CD4-positive, alpha-beta T cell treated with Interleukin-6 for 4 hours (primary cell): ENCODE measurements at regions not wholly inside any gene's neighbourhood (a gene's known extent, or its start where the extent isn't known, plus 50 kb on each side); places are given as distances from the start of the nearest gene placed in this dataset.
"Not testable (repeated sequence)": the region's sequence is repeated elsewhere in the genome, so short reads cannot be mapped to it uniquely, and the experiment has no call there.

Experiments
- DNase-seq: peaks from one replicate; pipeline ENCODE4 v3.0.0-alpha.2; 2020; ENCODE audit warnings: mixed read lengths

- no peak for DNase-seq
These were observed 227.8 kb downstream of the NAF1 start for GRCh38 chr4:162938738-162939485.

- no peak for DNase-seq
These were observed 231.5 kb downstream of the NAF1 start for GRCh38 chr4:162935214-162935613.

GRCh38 chr4:162931286-162931685 lies 235.4 kb downstream of the NAF1 start:
- no peak for DNase-seq

DNA sequence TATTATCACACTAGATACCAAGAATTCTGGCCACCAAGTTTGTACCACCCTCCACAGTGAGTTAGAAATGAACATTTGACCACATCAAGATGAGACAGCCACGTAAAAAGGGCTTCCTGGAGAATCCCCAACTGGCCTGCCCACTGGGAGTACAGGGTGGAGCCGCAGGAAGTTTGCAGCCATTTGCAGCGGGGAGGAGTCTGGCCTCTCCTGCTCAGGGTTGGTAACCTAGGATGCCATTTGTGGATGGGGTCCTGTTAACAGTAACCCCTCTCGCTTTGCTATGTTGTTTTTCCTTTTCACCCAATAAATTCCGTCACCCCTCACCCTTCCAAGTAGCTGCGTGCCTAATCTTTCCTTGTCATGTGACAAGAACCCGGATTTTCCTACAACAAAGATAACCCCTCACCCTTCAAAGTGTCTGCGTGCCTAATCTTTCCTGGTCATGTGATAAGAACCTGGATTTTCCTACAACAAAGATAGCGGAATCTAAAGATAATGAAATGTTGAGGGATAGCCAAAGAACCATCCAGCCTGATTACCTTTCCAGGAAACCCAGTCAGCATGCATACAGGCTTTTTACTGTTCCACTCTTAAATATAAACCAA lies 245.4 kb downstream of the NAF1 start:
- no peak for DNase-seq

DNA sequence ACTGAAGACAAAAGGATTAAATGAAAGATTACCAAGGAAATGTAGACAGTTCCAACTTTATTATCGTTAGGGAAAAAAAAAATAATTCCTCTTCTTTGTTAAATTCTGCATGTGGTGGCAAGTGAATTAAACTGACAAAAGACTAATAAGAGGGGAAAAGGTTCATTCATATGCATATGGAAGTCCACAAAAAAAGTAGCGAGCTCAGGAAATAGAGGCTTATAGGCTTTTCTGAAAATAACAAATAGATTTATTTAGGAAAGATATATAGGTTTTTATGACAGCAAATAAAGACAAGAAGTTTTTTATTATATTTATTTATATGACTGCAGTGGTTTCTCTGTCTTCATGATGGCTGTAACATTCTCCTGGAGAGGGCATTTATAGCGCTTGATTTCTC lies 246.0 kb downstream of the NAF1 start:
- no peak for DNase-seq

GRCh38 chr4:162912482-162912881 lies 254.2 kb downstream of the NAF1 start:
- DNase-seq, result no peak

DNA sequence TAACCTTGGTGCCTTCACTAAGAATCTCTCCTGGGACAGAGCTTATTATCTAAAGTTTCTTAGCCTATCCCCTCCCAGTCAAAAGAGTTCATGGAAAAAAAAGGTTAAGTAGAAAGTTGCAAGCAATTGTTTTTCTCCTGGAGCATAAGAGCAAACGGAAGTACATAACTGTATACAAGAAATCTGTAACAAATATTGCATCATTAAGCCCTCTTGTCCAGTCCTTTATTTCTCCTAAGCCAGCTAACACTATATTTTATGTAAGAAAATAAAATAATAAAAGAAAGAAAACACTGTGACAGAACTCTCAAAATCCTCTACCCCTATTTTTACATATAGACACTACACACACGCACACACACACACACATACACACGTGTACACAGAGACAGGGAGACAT lies 255.3 kb downstream of the NAF1 start:
- no peak for DNase-seq

DNA sequence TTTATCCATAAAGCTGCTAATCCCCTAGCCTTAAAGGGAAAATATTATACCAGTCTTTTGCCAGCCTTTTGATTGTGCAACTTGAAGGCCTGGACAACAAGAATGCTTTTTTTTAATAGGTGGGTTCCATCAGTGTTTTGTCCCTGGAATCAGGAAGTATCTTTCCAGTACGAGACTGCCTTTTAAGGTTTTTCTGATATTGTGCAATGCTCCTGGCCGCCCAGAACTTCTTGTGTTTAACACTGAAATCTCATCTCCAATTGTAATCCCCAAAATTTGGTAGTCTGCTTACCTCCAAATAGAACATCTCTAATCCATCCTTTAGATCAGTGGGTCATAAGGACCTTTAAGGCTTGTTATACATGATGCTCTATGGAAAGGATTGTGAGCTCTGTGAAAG lies 256.7 kb downstream of the NAF1 start:
- DNase-seq, result no peak

DNA sequence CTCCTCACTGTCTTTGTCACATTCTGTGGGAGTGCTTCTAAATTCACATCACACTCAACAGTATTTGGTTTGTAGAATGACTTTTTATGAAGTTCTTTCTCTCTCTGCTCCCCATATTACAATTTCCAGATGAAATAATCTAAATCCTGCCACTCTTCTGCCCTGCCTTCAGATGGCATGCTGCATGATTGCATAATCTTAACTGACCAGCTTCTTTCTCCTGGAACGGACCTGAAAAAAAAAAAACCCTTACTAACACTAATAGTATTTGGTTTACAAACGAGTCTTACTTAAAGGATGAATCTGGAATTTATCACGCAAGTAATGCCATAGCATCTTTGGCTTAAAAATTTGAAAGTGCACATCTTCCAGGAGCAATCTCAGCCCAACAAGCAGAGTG lies 272.3 kb downstream of the NAF1 start:
- DNase-seq, result no peak

DNA sequence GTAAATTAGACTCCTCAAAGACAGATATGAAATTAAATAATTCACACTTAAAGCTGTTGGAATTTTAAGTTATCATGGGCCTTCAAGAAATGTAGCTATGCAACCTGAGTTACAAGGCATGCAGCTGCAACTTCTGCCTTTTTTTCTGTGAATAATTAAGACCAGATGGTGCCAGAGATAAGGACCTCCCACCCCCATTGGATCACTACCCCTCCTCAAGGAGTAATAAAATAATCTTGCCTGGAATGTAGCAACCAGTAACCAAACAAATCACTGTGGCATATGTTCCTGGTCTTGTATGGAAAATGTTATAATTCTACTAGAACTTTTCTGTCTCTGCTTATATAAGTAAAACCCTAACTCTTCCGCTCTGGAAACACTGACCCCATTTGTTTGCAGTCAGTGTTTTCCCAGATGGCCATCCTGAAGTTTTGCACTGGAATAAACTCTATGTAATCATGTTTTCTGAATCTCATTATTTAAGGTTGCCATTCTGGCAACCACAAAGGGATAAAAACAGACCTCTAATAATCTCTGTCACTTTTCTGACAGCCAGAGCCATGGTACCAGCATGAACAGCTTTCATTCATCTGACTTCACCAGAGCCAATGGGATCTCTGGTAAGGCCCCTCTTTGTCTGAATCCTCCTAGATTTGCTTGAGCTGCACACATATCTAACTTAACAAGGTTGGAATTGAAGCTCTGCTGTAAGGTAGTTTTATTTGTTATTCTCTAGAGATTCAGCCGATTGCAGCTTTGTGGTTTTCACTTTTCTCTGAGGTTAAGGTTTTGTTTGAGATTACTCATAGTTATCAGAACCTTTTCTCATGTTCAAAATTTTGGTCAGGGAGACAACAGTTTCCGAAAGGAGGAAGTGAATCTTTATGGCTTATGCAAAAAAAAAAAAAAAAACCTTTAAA lies 274.6 kb downstream of the NAF1 start:
- no peak for DNase-seq

GRCh38 chr4:162878096-162878495 lies 288.6 kb downstream of the NAF1 start:
- DNase-seq, result no peak

DNA sequence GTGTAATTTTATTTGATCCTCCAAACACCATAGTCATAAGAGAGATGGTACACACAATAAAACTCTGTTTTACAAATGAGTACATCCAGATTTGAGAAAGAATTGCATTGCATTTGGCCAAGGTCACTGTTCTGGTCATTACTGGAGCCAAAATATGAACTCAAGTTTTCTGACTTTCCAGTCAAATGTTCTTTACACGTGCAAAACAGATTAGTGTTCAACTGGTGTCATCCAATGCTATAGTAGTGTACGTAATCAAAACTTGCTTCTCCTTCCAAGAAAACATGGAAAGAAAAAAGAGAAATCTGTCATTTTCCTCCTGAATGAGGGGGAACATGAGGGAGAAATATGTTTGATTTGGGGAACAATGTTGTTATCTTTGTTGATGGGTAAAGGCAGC lies 291.9 kb downstream of the NAF1 start:
- no peak for DNase-seq

GRCh38 chr4:162871990-162872389 lies 294.7 kb downstream of the NAF1 start:
- DNase-seq, result no peak

- DNase-seq, result no peak
These were observed 297.5 kb downstream of the NAF1 start for GRCh38 chr4:162869157-162869556.

DNA sequence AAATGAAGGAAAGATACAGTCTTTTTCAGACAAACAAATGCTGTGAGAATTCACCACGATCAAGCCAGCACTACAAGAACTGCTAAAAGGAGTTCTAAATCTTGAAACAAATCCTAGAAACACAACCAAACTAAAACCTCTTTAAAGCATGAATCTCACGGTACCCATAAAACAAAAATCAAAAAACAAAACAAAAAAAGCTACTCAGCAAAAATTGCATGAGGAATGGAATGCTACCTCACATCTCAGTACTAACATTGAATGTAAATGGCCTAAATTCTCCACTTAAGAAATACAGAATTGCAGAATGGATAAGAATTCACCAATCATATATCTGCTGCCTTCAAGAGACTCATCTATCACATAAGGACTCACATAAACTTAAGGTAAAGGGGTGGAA lies 300.1 kb downstream of the NAF1 start:
- DNase-seq, result no peak

- DNase-seq, result no peak
These were observed 301.6 kb downstream of the NAF1 start for GRCh38 chr4:162865102-162865501.

- no peak for DNase-seq
These were observed 312.9 kb downstream of the NAF1 start for GRCh38 chr4:162853788-162854187.

- DNase-seq, result no peak
These were observed 314.0 kb downstream of the NAF1 start for GRCh38 chr4:162852642-162853041.

DNA sequence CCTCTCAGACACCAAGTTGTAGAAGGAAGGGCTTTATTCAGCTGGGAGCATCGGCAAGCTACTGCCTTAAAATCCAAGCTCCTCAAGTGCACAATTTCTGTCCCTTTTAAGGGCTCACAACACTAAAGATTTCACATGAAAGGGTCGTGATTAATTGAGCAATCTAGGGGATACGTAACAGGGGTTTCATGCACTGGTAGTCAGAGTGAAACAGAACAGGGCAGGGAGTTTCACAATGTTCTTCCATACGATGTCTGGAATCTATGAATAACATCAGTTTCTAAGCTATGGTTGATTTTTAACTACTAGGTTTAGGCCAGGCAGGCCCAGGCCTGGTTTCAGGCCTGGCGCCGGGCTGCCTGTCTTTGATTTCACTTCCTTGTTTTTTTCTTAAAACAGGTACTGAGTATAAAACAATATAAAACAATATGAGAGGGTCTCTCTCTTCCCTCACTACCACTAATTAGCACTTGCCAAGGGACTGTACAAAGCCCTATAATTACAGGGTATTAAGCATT lies 315.4 kb downstream of the NAF1 start:
- DNase-seq, result not testable (repeated sequence)

- DNase-seq, result no peak
These were observed 316.8 kb downstream of the NAF1 start for GRCh38 chr4:162849937-162850336.

DNA sequence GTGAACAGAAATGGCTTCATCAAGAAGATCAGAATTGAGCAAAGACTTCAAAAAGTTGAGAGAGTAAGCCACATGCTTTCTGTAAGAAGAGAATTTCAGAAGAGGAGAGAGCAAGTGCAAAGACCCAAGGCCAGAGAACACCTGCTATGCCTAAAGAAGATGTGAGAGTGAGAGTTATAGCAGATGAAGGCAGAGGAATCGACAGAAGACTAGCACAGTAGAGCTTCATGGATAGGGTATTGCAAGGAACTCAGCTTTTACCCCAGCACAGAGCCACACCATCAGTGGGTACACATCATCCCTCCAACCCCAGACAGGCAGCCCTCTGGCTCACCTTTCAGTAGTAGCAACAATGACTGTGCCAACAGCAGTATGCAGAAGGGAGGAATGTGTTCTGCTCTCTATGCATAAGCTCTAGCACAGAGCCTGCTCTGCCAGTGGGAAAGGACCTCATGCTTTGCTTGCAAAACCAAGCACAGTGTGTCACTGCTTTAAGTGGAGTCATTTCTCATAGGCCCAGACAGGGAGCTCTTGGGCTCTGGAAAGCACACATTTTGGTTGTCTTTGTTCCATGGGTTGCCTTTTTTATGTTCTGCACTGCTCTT lies 318.6 kb downstream of the NAF1 start:
- DNase-seq, result no peak

- DNase-seq, result no peak
These were observed 324.9 kb downstream of the NAF1 start for GRCh38 chr4:162841753-162842152.

DNA sequence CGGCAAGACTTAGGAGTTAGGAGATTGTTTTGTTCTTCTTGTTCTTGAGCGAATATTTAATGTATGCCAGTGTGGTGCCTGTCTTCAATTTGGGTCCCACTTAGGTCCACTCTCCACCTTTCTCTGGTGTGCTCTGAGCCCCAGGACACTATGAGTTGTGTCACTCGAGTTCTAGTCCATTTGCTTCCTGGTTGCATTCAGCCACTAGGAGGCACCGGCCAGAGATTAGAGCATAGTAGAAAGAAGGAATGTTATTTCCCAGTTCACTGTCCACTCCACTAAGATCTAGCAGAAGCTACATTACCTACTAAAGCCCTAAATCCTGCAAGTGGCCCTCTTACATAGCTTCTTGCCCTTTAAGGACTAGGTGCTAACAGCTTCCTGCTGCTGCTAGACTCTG lies 326.9 kb downstream of the NAF1 start:
- DNase-seq, result no peak
